ENCODE measurements at regions not wholly inside any gene's neighbourhood (a gene's known extent, or its start where the extent isn't known, plus 50 kb on each side); places are given as distances from the start of the nearest gene placed in this dataset.

- no peak overlapping the region for H3K27ac ChIP-seq
- no peak for TF ChIP-seq CTCF (conservative IDR thresholded peaks at IDR 0.05)
These were observed 67.9 kb upstream of the GGTLC1 start for GRCh38 chr20:24056491-24056890.

GRCh38 chr20:24052599-24053275 lies 64.2 kb upstream of the GGTLC1 start:
- H3K27ac ChIP-seq, result no peak overlapping the region
- TF ChIP-seq CTCF (conservative IDR thresholded peaks at IDR 0.05), result no peak

- no peak overlapping the region for H3K27ac ChIP-seq
- TF ChIP-seq CTCF (conservative IDR thresholded peaks at IDR 0.05), result no peak
These were observed 62.6 kb upstream of the GGTLC1 start for GRCh38 chr20:24051160-24051559.

GRCh38 chr20:24050119-24050518 lies 61.5 kb upstream of the GGTLC1 start:
- no peak for TF ChIP-seq CTCF (conservative IDR thresholded peaks at IDR 0.05)
- no peak overlapping the region for H3K27ac ChIP-seq

- H3K27ac ChIP-seq, result no peak overlapping the region
- no peak for TF ChIP-seq CTCF (conservative IDR thresholded peaks at IDR 0.05)
These were observed 60.5 kb upstream of the GGTLC1 start for GRCh38 chr20:24049081-24049480.

- TF ChIP-seq CTCF (conservative IDR thresholded peaks at IDR 0.05), result no peak
- H3K27ac ChIP-seq, result no peak overlapping the region
These were observed 59.5 kb upstream of the GGTLC1 start for GRCh38 chr20:24048024-24048611.

GRCh38 chr20:24046888-24047287 lies 58.3 kb upstream of the GGTLC1 start:
- H3K27ac ChIP-seq, result no peak overlapping the region
- TF ChIP-seq CTCF (conservative IDR thresholded peaks at IDR 0.05), result no peak

Measured in VCaP (cell line).